GM19468 (cell line): ENCODE measurements at regions not wholly inside any gene's neighbourhood (a gene's known extent, or its start where the extent isn't known, plus 50 kb on each side); places are given as distances from the start of the nearest gene placed in this dataset.
"Not testable (repeated sequence)": the region's sequence is repeated elsewhere in the genome, so short reads cannot be mapped to it uniquely, and the experiment has no call there.

Experiments
- ATAC-seq: cut with Tn5 transposase; IDR thresholded peaks from one replicate; pipeline ENCODE4 v1.9.1; 2021; ENCODE audit warnings: mild to moderate bottlenecking, moderate library complexity, moderate number of reproducible peaks; ENCODE audit not compliant: unreplicated experiment; ENCODE audit errors: extremely low read depth

DNA sequence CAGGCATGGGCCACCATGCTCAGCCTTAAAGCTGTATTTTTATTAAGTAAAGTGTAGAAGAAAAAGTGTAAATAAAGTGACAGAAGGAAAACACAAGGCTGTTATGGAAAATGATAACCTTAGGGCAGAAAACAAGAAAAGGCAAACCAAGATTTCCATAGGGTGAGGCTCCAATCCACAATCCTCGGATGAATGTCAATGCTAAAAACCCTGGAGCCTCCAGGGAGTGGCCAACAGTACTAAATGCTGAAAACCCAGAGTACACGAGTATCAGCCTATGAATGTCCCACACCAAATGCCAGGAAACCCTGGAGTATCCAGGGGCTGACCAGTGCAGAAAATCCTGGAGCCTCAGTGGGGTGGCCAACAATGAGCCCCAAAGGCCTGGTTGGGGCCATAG lies 292.6 kb downstream of the RPIA start:
- not testable (repeated sequence) for ATAC-seq

DNA sequence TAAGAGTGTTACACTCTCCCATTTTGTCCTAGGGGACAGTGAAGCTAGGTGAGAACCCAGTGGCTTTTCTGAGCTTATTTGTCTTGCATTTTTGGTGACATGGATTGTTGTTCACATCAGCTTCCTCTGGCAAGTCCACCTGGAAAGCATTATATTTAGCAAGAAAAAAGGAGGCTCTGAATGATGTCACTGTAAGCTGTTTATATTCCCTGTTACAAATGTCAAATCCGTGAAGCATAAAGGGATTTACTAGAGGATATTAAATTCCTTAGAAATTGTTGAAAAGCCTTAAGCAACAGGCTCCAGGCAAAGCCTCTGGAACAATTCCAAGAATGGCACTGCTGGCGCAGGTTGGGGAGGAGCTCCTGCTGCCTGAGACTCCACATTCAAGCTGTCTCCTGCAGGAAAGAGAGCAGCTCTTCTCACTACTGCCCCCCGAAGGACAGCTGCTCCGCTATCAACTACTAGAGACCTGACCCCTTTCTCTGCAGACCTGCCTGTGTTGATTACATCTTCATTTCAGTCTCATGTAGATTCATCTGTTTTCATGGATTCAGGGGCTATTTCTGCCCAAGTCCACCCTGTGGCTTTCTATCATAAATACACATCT lies 295.4 kb downstream of the RPIA start:
- not testable (repeated sequence) for ATAC-seq

DNA sequence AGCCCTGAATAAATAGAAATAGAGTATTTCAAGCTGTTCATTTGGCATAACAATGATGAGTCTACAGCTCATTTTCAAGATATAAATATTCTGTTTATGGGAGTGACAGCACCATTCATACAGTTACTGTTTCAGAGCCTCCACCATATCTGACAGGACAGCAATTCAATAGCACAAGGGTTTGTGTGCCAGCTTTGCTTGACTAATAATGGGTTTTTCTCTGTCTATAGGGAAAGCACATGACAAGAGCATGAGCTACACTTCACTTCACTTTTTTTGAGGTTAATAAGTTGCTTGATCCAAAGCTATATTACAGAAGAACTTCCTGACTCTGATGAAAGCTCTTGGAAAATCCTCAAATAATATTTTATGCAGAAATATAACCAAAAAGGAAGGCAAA lies 297.1 kb downstream of the RPIA start:
- ATAC-seq = not testable (repeated sequence)

DNA sequence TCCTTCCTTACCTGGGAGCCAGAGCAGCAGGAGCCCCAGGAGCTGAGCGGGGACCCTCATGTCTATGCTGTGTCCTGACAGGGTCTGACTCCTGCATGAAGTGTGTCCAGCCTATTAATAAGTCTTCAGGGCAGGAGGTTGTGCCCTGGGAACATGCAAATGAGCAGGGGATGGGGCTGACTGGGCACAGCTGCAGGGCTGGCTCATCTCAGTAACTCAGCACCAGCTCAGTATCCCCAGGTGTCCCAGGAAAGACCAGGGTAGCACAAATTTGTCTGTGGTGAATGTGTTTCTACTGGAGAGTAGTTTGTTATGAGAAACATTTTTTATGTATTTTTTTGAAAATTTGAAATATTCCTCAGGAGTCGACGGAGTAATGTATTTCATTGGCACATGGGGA lies 301.3 kb downstream of the RPIA start:
- ATAC-seq = not testable (repeated sequence)

DNA sequence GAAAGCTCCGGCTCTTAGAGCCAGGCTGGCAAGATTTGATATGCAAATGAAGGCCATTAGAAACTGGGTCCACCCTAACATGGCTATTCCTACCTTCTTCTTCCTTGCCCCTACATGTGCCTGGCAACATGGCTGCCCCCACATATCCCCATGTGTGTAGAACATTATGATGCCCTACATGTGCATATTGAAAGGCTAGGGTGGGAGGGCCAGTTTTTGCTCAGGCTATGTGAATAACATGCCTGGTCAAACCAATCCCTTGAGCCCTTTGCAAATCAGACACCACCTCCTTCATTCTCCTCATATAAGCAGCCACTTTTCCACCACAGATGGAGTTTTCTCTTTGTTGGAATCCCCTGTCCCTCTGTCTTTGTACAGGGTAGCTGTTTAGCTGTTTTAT lies 303.4 kb downstream of the RPIA start:
- ATAC-seq = not testable (repeated sequence)

DNA sequence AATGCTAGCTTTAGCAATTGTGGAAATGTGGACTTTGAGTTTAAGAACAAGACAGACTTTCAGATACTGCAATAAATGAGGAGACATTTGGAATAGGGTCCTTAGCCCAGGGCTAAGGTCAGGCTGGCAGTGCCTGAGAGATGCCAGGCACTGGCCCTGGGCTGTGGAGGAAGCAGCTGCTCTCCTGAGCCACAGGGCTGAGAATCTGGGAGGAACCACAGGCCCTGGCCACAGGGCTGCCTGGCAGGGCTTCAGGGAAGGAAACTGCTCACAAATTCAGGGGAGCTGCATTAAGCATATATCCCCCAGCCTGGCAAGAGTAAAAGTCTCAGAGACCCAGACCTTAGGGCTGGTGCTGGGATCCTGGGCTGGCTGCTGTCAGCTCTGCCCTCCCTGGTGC lies 305.1 kb downstream of the RPIA start:
- ATAC-seq = not testable (repeated sequence)

DNA sequence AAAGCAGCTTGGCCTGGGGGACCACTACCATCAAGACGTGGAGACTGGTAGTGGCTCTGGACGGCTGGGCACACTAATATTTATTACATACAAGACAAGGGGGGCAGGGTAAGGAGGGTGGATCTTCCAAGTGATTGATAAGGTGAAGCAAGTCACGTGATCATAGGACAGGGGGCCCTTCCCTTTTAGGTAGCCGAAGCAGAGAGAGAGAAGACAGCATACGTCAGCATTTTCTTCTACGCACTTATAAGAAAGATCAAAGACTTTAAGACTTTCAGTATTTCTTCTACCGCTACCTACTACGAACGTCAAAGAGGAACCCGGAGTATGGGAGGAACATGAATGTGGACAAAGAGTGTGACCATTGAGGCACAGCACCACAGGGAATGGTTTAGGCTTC lies 307.9 kb downstream of the RPIA start:
- ATAC-seq = no peak

DNA sequence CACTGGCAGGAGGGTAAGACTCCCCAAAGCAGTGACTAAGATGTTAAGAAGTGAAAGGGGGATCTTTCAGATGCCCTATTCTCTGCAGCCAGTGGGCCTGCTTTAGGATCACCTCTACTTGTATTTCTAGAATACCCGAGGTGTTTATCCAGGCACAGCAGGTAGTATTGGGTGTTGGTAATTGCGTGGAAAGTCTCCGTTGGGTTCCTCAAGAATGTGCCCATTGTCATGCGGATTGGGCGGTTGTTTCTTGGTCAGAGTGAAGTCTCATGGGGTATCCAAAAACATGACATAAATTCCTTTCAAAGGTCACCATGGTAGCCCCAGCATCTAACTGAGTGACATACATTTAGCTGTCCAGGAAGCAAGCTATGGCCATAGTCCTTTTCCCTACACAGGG lies 308.8 kb downstream of the RPIA start:
- ATAC-seq = no peak

DNA sequence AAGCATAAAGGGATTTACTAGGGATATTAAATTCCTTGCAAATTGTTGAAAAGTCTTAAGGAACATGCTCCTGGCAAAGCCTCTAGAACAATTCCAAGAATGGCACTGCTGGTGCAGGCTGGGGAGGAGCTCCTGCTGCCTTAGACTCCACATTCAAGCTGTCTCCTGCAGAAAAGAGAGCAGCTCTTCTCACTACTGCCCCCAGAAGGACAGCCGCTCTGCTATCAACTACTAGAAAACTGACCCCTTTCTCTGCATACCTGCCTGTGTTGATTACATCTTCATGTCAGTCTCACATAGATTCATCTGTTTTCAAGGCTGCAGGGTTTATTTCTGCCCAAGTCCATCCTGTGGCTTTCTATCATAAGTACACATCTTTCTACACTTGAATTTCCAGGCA lies 312.8 kb downstream of the RPIA start:
- ATAC-seq = not testable (repeated sequence)

DNA sequence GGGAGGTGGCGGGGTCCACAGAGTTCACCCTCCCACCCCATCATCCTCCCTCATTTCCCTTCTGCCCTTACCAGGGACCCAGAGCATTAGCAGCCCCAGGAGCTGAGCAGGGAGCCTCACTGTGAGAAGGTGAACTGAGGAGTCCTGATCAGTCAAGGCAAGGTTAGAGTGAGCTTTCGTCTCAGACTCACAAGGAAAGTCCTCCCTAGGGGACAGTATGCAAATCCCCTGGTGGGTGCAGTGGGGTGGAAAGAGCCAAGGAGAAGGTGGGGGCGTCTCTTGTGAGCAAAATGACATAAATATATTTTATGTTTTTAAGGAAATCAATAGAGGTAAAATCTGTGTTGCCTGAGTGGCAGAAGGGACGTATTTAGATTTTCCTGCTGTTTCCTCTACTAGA lies 329.1 kb downstream of the RPIA start:
- ATAC-seq = not testable (repeated sequence)

DNA sequence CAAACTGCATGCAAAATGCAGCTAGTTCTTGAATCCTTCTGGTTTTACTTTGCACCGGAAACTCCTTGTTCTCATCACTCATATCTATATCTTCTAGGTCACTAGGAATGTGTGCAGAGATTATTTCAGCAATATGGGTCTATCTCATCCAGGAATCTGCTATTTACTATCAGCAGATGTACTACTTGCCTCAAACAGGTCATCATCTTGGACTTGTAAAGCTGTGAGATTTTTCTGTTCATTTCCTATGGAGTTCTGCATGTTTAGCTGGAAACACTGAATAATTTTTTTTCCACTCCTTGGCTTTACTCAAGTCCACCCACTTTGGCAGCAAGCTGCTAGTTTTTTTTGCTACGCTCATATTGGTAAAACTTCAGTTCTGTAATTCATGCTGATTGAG lies 334.8 kb downstream of the RPIA start:
- not testable (repeated sequence) for ATAC-seq

DNA sequence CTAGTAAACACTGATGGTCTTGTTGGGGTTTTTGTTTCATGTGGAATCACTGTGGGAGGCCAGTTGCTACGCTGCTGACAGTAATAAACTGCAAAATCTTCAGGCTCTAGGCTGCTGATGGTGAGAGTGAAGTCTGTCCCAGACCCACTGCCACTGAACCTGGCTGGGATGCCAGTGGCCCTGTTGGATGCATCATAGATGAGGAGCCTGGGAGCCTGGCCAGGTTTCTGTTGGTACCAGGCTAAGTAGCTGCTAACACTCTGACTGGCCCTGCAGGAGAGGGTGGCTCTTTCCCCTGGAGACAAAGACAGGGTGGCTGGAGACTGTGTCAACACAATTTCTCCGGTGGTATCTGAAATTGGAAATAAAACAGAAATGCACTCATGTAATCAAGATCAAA lies 335.6 kb downstream of the RPIA start:
- not testable (repeated sequence) for ATAC-seq

DNA sequence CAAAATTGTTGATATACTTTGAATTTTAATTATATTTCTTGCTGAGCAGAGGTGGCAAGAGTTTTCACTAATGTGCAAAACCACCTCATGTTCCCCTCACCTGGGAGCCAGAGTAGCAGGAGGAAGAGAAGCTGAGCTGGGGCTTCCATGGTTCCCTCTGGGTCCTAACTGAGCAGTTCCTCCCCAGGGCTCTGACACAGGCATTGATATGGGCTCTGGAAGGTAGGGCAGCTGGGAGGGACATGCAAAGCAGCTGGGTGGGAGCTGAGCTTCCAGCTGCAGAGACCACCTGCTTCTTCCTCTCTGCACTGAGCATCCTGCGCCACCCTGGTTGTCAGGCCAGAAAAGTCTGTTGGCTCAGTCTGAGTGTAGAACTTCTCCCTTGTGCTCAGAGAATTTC lies 336.1 kb downstream of the RPIA start:
- ATAC-seq = not testable (repeated sequence)

DNA sequence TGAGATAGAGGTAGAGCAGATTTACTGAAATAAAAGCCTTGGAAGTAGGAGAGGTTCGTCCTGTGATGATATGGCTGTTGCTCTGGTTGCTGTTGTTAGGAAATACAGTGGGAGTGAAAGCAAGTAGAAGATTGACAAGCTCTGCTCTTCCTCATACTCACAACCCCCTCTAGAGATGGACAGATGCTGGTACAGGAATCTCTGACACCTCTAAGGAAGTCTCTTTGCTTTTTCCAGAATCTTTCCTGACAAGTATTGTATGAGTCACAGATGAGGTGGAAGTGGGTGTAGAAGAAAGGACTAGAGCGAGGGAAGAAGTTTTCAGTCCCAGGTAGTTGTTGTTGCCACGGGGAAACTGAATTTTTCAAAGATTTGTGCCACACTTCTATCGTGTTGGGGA lies 337.8 kb downstream of the RPIA start:
- ATAC-seq = not testable (repeated sequence)

DNA sequence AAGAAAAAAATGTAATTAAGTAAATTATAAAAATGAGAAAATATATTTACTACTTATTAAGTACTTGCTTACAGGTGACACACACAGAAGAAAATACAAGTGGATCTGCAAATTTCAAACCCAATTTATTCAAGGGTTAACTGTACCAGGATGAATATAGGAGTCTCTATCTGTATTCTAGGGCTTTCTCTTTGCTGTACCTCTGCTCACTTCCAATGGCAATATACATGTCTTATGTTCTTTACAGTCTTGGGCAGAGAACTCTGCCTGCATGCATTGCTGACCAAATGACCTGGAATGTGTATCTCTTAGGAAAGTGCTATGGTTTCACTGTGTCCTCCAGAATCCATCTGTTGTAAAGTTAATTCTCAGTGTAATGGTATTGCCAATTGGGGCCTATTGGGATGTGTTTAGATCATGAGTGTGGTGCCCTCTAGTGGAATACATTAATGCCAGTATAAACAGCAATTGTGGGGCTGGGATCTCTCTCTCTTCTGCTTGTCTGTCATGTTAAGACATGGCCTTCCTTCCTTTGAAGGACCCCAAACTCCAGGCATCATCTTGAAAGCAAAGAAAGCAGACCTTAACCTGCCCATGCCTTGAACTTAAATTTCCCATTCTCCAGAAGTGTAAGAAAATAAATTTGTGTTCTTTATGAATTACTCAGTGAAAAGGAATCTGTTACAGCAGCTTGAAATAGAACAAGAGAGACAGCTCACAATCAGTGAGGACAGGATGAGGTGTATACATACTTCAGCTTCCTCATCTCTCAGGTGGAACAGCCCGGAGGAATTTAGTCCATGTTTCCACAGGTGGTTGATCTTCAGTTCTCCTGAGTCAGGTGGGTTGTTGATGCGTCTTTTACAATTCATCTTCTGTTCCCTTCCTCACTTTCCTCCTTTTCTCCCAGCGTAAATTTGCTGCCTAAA lies 356.9 kb downstream of the RPIA start:
- not testable (repeated sequence) for ATAC-seq

DNA sequence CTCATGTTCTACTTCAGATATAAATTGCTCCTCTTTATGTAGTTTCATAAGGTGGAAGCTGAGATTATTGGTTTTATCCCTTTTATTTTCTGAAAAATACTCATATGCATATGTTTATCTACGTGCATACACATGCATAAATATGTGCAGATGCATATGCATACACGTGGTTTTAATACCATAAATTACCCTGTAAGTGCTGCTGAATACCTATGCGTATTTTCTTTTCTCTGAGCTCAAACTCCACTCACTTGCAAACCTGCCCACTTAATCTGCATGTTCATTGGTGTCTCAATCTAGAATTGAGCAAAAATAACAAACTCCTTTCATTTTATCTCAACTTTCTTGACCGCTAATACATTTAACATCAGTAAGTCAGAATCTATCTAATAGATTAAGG lies 367.1 kb downstream of the RPIA start:
- ATAC-seq = not testable (repeated sequence)

DNA sequence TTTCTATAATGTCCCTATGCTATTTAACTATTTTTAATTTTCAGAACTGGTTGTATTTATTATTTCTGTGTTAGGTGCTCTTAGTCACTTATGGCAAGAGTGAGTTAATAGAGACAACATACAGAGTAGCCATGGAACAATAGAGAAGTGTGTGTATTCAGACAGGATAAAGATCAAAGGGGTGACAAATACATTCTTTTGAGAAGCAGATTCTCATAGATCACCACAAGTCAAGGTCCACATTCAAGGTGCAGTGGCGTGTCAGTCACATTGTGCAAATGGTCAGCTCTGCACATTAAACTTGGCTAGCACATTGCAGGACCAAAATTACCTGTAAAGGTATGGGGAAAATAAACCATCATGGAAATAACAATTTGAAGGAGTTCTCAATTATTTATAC lies 369.7 kb downstream of the RPIA start:
- ATAC-seq = not testable (repeated sequence)

DNA sequence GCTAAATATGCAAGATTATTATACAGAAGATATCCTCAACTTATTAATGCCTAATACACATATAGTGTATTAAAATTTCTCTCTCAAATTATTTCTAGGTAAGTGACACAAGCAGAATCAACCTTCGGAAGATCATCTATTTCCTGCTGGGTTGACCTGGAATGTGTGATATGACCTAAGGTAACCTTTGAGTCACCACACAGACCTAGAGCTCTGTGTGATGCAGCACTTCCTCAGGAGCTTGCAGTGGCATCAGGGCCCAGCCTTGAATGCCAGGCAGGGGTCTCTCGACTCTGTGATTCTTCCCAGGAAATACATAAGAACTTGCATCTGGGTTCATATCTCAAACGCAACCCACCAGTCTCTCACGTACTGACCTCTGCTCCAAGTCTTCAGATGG lies 385.3 kb downstream of the RPIA start:
- ATAC-seq = not testable (repeated sequence)

DNA sequence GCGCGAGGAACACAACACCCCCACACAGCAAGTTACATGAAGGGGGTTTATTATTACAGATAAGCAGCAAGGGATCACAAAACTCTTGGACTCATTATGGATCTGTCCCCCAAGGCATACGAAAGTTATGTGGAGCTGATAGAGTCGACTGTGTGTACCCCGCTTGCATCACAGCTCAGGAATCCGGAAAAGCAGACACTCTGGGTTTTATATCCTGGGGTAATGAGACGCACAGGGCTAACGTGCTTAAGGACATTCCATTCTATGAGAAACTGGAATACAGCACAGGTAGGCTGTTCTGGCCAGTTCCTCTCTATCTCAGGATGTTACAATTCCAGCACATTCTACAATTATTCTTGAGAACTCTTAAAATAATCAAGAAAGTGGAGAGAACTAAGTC lies 401.4 kb downstream of the RPIA start:
- not testable (repeated sequence) for ATAC-seq

DNA sequence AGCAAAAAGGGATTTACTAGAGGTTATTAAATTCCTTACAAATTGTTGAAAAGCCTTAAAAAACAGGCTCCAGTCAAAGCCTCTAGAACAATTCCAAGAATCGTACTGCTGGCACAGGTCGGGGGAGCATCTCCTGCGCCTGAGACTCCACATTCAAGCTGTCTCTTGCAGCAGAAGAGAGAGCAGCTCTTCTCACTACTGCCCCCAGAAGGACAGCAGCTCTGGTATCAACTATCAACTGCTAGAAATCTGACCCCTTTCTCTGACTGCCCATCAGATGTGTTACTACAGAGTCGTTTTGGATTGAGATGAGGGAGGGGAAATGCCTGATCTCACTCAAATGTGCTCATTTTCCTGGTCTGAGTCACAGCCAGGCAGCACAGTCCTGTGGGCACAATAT lies 403.6 kb downstream of the RPIA start:
- ATAC-seq = not testable (repeated sequence)

DNA sequence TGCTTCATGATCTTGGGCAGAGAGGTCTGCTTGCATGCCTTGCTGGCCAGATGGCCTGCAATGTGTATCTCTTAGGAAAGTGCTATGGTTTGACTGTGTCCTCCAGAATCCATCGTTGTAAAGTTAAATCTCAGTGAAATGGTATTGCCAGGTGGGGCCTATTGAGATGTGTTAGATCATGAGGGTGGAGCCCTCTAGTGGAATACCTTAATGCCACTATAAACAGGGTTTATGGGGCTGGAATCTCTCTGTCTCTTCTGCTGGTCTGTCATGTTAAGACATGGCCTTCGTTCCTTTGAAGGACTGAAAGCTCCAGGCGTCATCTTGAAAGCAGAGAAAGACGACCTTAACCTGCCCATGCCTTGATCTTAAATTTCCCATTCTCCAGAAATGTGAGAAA lies 411.1 kb downstream of the RPIA start:
- not testable (repeated sequence) for ATAC-seq
